GM23338 (cell line): ENCODE measurements at regions not wholly inside any gene's neighbourhood (a gene's known extent, or its start where the extent isn't known, plus 50 kb on each side); places are given as distances from the start of the nearest gene placed in this dataset.

Source experiments
- CREB1 ChIP-seq: fragments of 250-450 bp; sonication (Bioruptor Pico); IDR thresholded peaks from 2 replicates; pipeline ENCODE4 v1.5.0; 2020; ENCODE audit warnings: low read depth, mild to moderate bottlenecking, moderate library complexity
- ETS1 ChIP-seq: IDR thresholded peaks from 2 replicates; pipeline ENCODE4 v1.6.1; 2016; ENCODE audit warnings: antibody characterized with exemption
- EZH2 ChIP-seq: fragments of 200-600 bp; sonication (generic); IDR thresholded peaks from one replicate; pipeline ENCODE4 v1.8.0; 2017; ENCODE audit warnings: antibody characterized with exemption, mild to moderate bottlenecking, low read depth; ENCODE audit not compliant: unreplicated experiment
- EZH2phosphoT487 ChIP-seq: fragments of 200-600 bp; sonication (generic); IDR thresholded peaks from one replicate; pipeline ENCODE4 v1.8.1; 2018; ENCODE audit warnings: antibody characterized with exemption; ENCODE audit not compliant: unreplicated experiment
- JUNB ChIP-seq: IDR thresholded peaks from one replicate; pipeline ENCODE4 v1.6.1; 2016; ENCODE audit warnings: antibody characterized with exemption; ENCODE audit not compliant: unreplicated experiment
- NANOG ChIP-seq: IDR thresholded peaks from 2 replicates; pipeline ENCODE4 v1.6.1; 2016; ENCODE audit warnings: antibody characterized with exemption, borderline replicate concordance
- POLR2AphosphoS5 ChIP-seq: IDR thresholded peaks from 2 replicates; pipeline ENCODE4 v1.6.1; 2016; ENCODE audit warnings: antibody characterized with exemption, low read depth
- STAT1 ChIP-seq: IDR thresholded peaks from one replicate; pipeline ENCODE4 v1.6.1; 2016; ENCODE audit warnings: antibody characterized with exemption; ENCODE audit not compliant: unreplicated experiment
- ZNF114 ChIP-seq: fragments of 250-450 bp; sonication (Bioruptor Pico); IDR thresholded peaks from 2 replicates; pipeline ENCODE4 v1.5.0; 2020; ENCODE audit warnings: mild to moderate bottlenecking, moderate library complexity
- ZNF331 ChIP-seq: fragments of 250-450 bp; sonication (Bioruptor Pico); IDR thresholded peaks from 2 replicates; pipeline ENCODE4 v1.5.0; 2020; ENCODE audit warnings: low read depth, mild to moderate bottlenecking, moderate library complexity
- TF ChIP-seq, protein P1 (sequence below), 2 experiments: fragments of 200-600 bp in 1 of 2; sonication (generic) in 1 of 2; conservative IDR thresholded peaks; 2 replicates each; pipeline versions ENCODE4 v1.5.1 to v1.6.1; 2016 to 2017; ENCODE audit warnings: antibody characterized with exemption in 2 of 2, low read depth in 2 of 2, mild to moderate bottlenecking in 2 of 2, moderate library complexity in 1 of 2
- TF ChIP-seq, protein P2 (sequence below): IDR thresholded peaks from one replicate; pipeline ENCODE4 v1.6.1; 2018; ENCODE audit warnings: antibody characterized with exemption; ENCODE audit not compliant: unreplicated experiment
- TF ChIP-seq, protein P3 (sequence below): fragments of 250-450 bp; sonication (Bioruptor Pico); IDR thresholded peaks from 2 replicates; pipeline ENCODE4 v1.5.0; 2020; ENCODE audit warnings: mild to moderate bottlenecking, moderate library complexity

GRCh38 chr4:177124349-177125064 lies 185.2 kb upstream of the NEIL3 start:
- TF ChIP-seq, protein P1, sequence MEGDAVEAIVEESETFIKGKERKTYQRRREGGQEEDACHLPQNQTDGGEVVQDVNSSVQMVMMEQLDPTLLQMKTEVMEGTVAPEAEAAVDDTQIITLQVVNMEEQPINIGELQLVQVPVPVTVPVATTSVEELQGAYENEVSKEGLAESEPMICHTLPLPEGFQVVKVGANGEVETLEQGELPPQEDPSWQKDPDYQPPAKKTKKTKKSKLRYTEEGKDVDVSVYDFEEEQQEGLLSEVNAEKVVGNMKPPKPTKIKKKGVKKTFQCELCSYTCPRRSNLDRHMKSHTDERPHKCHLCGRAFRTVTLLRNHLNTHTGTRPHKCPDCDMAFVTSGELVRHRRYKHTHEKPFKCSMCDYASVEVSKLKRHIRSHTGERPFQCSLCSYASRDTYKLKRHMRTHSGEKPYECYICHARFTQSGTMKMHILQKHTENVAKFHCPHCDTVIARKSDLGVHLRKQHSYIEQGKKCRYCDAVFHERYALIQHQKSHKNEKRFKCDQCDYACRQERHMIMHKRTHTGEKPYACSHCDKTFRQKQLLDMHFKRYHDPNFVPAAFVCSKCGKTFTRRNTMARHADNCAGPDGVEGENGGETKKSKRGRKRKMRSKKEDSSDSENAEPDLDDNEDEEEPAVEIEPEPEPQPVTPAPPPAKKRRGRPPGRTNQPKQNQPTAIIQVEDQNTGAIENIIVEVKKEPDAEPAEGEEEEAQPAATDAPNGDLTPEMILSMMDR (conservative IDR thresholded peaks at IDR 0.05; ENCODE audit: low read depth in 2 of 2), result no peak
- TF ChIP-seq POLR2AphosphoS5 (no peak), EZH2phosphoT487 (no peak), NANOG (no peak), EZH2 (no peak), ZNF331 (CRISPR knock-in tag) (no peak), CREB1 (CRISPR knock-in tag) (no peak), ZNF114 (CRISPR knock-in tag) (no peak), ETS1 (no peak), JUNB (no peak), STAT1 (no peak)
- TF ChIP-seq, protein P2, sequence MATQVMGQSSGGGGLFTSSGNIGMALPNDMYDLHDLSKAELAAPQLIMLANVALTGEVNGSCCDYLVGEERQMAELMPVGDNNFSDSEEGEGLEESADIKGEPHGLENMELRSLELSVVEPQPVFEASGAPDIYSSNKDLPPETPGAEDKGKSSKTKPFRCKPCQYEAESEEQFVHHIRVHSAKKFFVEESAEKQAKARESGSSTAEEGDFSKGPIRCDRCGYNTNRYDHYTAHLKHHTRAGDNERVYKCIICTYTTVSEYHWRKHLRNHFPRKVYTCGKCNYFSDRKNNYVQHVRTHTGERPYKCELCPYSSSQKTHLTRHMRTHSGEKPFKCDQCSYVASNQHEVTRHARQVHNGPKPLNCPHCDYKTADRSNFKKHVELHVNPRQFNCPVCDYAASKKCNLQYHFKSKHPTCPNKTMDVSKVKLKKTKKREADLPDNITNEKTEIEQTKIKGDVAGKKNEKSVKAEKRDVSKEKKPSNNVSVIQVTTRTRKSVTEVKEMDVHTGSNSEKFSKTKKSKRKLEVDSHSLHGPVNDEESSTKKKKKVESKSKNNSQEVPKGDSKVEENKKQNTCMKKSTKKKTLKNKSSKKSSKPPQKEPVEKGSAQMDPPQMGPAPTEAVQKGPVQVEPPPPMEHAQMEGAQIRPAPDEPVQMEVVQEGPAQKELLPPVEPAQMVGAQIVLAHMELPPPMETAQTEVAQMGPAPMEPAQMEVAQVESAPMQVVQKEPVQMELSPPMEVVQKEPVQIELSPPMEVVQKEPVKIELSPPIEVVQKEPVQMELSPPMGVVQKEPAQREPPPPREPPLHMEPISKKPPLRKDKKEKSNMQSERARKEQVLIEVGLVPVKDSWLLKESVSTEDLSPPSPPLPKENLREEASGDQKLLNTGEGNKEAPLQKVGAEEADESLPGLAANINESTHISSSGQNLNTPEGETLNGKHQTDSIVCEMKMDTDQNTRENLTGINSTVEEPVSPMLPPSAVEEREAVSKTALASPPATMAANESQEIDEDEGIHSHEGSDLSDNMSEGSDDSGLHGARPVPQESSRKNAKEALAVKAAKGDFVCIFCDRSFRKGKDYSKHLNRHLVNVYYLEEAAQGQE, result no peak
- TF ChIP-seq, protein P3, sequence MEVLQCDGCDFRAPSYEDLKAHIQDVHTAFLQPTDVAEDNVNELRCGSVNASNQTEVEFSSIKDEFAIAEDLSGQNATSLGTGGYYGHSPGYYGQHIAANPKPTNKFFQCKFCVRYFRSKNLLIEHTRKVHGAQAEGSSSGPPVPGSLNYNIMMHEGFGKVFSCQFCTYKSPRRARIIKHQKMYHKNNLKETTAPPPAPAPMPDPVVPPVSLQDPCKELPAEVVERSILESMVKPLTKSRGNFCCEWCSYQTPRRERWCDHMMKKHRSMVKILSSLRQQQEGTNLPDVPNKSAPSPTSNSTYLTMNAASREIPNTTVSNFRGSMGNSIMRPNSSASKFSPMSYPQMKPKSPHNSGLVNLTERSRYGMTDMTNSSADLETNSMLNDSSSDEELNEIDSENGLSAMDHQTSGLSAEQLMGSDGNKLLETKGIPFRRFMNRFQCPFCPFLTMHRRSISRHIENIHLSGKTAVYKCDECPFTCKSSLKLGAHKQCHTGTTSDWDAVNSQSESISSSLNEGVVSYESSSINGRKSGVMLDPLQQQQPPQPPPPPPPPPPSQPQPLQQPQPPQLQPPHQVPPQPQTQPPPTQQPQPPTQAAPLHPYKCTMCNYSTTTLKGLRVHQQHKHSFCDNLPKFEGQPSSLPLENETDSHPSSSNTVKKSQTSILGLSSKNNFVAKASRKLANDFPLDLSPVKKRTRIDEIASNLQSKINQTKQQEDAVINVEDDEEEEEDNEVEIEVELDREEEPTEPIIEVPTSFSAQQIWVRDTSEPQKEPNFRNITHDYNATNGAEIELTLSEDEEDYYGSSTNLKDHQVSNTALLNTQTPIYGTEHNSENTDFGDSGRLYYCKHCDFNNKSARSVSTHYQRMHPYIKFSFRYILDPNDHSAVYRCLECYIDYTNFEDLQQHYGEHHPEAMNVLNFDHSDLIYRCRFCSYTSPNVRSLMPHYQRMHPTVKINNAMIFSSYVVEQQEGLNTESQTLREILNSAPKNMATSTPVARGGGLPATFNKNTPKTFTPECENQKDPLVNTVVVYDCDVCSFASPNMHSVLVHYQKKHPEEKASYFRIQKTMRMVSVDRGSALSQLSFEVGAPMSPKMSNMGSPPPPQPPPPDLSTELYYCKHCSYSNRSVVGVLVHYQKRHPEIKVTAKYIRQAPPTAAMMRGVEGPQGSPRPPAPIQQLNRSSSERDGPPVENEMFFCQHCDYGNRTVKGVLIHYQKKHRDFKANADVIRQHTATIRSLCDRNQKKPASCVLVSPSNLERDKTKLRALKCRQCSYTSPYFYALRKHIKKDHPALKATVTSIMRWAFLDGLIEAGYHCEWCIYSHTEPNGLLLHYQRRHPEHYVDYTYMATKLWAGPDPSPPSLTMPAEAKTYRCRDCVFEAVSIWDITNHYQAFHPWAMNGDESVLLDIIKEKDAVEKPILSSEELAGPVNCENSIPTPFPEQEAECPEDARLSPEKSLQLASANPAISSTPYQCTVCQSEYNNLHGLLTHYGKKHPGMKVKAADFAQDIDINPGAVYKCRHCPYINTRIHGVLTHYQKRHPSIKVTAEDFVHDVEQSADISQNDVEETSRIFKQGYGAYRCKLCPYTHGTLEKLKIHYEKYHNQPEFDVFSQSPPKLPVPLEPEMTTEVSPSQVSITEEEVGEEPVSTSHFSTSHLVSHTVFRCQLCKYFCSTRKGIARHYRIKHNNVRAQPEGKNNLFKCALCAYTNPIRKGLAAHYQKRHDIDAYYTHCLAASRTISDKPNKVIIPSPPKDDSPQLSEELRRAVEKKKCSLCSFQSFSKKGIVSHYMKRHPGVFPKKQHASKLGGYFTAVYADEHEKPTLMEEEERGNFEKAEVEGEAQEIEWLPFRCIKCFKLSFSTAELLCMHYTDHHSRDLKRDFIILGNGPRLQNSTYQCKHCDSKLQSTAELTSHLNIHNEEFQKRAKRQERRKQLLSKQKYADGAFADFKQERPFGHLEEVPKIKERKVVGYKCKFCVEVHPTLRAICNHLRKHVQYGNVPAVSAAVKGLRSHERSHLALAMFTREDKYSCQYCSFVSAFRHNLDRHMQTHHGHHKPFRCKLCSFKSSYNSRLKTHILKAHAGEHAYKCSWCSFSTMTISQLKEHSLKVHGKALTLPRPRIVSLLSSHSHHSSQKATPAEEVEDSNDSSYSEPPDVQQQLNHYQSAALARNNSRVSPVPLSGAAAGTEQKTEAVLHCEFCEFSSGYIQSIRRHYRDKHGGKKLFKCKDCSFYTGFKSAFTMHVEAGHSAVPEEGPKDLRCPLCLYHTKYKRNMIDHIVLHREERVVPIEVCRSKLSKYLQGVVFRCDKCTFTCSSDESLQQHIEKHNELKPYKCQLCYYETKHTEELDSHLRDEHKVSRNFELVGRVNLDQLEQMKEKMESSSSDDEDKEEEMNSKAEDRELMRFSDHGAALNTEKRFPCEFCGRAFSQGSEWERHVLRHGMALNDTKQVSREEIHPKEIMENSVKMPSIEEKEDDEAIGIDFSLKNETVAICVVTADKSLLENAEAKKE (CRISPR knock-in tag), result no peak
